DOHH2 (cell line): ENCODE measurements at regions not wholly inside any gene's neighbourhood (a gene's known extent, or its start where the extent isn't known, plus 50 kb on each side); places are given as distances from the start of the nearest gene placed in this dataset.

ENCODE experiments used
- H3F3A ChIP-seq: fragments of 200-600 bp; sonication (generic), shearing (Covaris generic); 2 replicates; pipeline ENCODE4 v1.6.0; 2016; ENCODE audit warnings: antibody characterized with exemption, mild to moderate bottlenecking; ENCODE audit not compliant: control insufficient read depth, insufficient read depth
- H3K27ac ChIP-seq: fragments of 200-600 bp; sonication (generic); 2 replicates; pipeline ENCODE4 v1.5.1; 2014; ENCODE audit warnings: low read depth, mild to moderate bottlenecking, low read length, moderate library complexity
- H3K27me3 ChIP-seq: fragments of 200-600 bp; sonication (generic); 2 replicates; pipeline ENCODE4 v1.6.1; 2014; ENCODE audit warnings: mild to moderate bottlenecking, low read length, mixed read lengths; ENCODE audit not compliant: control insufficient read depth
- H3K36me3 ChIP-seq: fragments of 200-600 bp; sonication (generic); 2 replicates; pipeline ENCODE4 v1.6.1; 2014; ENCODE audit warnings: mild to moderate bottlenecking, low read length, moderate library complexity, mixed read lengths; ENCODE audit not compliant: control insufficient read depth
- H3K4me1 ChIP-seq: fragments of 200-600 bp; sonication (generic); 2 replicates; pipeline ENCODE4 v1.6.1; 2014; ENCODE audit warnings: mild to moderate bottlenecking, low read length, mixed read lengths; ENCODE audit not compliant: control insufficient read depth
- H3K4me2 ChIP-seq: fragments of 200-600 bp; sonication (generic); 2 replicates; pipeline ENCODE4 v1.6.0; 2014; ENCODE audit warnings: mild to moderate bottlenecking, low read length, moderate library complexity
- H3K4me3 ChIP-seq: fragments of 200-600 bp; sonication (generic); 2 replicates; pipeline ENCODE4 v1.5.1; 2014; ENCODE audit warnings: mild to moderate bottlenecking, low read length, mixed read lengths
- H3K79me2 ChIP-seq: fragments of 200-600 bp; sonication (generic); 2 replicates; pipeline ENCODE4 v1.6.1; 2014; ENCODE audit warnings: mild to moderate bottlenecking, low read length, mixed read lengths; ENCODE audit not compliant: control insufficient read depth
- H3K9me2 ChIP-seq: fragments of 200-600 bp; sonication (generic); replicated peaks from 2 replicates; pipeline ENCODE4 v1.6.1; 2014; ENCODE audit warnings: mild to moderate bottlenecking, low read length, mixed read lengths; ENCODE audit not compliant: control insufficient read depth
- H3K9me3 ChIP-seq: fragments of 200-600 bp; sonication (generic); 2 replicates; pipeline ENCODE4 v1.6.1; 2014; ENCODE audit warnings: antibody characterized with exemption, low read length, mixed read lengths; ENCODE audit not compliant: control insufficient read depth, insufficient read depth
- H4K20me1 ChIP-seq: fragments of 200-600 bp; sonication (generic); 2 replicates; pipeline ENCODE4 v1.6.0; 2014; ENCODE audit warnings: low read depth, mild to moderate bottlenecking, antibody characterized with exemption, low read length, moderate library complexity; ENCODE audit not compliant: control insufficient read depth, insufficient read depth
- CTCF ChIP-seq: fragments of 200-600 bp; sonication (generic); IDR thresholded peaks from one replicate; pipeline ENCODE4 v1.5.1; 2014; ENCODE audit warnings: antibody characterized with exemption, mild to moderate bottlenecking, low read depth, low read length; ENCODE audit not compliant: poor library complexity, severe bottlenecking
- EZH2phosphoT487 ChIP-seq: fragments of 200-600 bp; sonication (generic); IDR thresholded peaks from 2 replicates; pipeline ENCODE4 v1.6.1; 2017; ENCODE audit warnings: borderline replicate concordance, mild to moderate bottlenecking, antibody characterized with exemption, low read length, moderate library complexity, mixed read lengths

GRCh38 chr3:40669176-40669575 lies 144.4 kb downstream of the ZNF621 start:
- H3K4me2 ChIP-seq, result no peak overlapping the region
- TF ChIP-seq CTCF (no peak), EZH2phosphoT487 (no peak)
- H3K79me2 ChIP-seq, result no peaks in the 10 kb centered on the region
- H3K4me1 ChIP-seq, result no peaks in the 10 kb centered on the region
- H3K9me3 ChIP-seq, result no peaks in the 10 kb centered on the region
- no peaks in the 10 kb centered on the region for H4K20me1 ChIP-seq
- H3K4me3 ChIP-seq, result no peak overlapping the region
- H3K9me2 ChIP-seq, result no peaks in the 10 kb centered on the region
- H3F3A ChIP-seq, result no peaks in the 10 kb centered on the region
- H3K27me3 ChIP-seq, result no peaks in the 10 kb centered on the region
- no peak overlapping the region for H3K27ac ChIP-seq
- no peaks in the 10 kb centered on the region for H3K36me3 ChIP-seq

GRCh38 chr3:40672861-40673260 lies 148.1 kb downstream of the ZNF621 start:
- Histone ChIP-seq H3F3A (no peaks in the 10 kb centered on the region), H3K27me3 (no peaks in the 10 kb centered on the region), H3K9me3 (no peaks in the 10 kb centered on the region), H4K20me1 (no peaks in the 10 kb centered on the region), H3K4me1 (no peaks in the 10 kb centered on the region), H3K27ac (no peak overlapping the region), H3K4me3 (no peak overlapping the region), H3K9me2 (no peaks in the 10 kb centered on the region), H3K4me2 (no peak overlapping the region), H3K36me3 (no peaks in the 10 kb centered on the region), H3K79me2 (no peaks in the 10 kb centered on the region)
- TF ChIP-seq CTCF, result no peak
- no peak for TF ChIP-seq EZH2phosphoT487

- no peak for TF ChIP-seq EZH2phosphoT487
- TF ChIP-seq CTCF, result no peak
- Histone ChIP-seq H3K79me2 (no peaks in the 10 kb centered on the region), H3K36me3 (no peaks in the 10 kb centered on the region), H3K9me2 (no peaks in the 10 kb centered on the region), H3K27ac (no peak overlapping the region), H4K20me1 (no peaks in the 10 kb centered on the region), H3K4me2 (no peak overlapping the region), H3K4me1 (no peaks in the 10 kb centered on the region), H3K9me3 (no peaks in the 10 kb centered on the region), H3K27me3 (peaks cover 7% of the 10 kb centered on the region; the same call in 1 of the 2 replicates), H3F3A (no peaks in the 10 kb centered on the region), H3K4me3 (no peak overlapping the region)
Observed at GRCh38 chr3:40677321-40677720, 152.6 kb downstream of the ZNF621 start.

GRCh38 chr3:40677749-40678148 lies 153.0 kb downstream of the ZNF621 start:
- Histone ChIP-seq H3K27ac (no peak overlapping the region), H3K36me3 (no peaks in the 10 kb centered on the region), H3K79me2 (no peaks in the 10 kb centered on the region), H3K4me2 (no peak overlapping the region), H3K27me3 (peaks cover 7% of the 10 kb centered on the region; the same call in 1 of the 2 replicates), H3F3A (no peaks in the 10 kb centered on the region), H3K9me2 (no peaks in the 10 kb centered on the region), H3K4me1 (no peaks in the 10 kb centered on the region), H3K4me3 (no peak overlapping the region), H4K20me1 (no peaks in the 10 kb centered on the region), H3K9me3 (no peaks in the 10 kb centered on the region)
- TF ChIP-seq CTCF (no peak), EZH2phosphoT487 (no peak)
